ENCODE measurements at regions not wholly inside any gene's neighbourhood (a gene's known extent, or its start where the extent isn't known, plus 50 kb on each side); places are given as distances from the start of the nearest gene placed in this dataset.
"Not testable (repeated sequence)": the region's sequence is repeated elsewhere in the genome, so short reads cannot be mapped to it uniquely, and the experiment has no call there.

- Histone ChIP-seq H3K36me3 (no peaks in the 10 kb centered on the region), H3K4me1 (ENCODE audit: control insufficient read depth in 1 of 2, low read depth in 2 of 2) (no peaks in the 10 kb centered on the region), H3K9me3 (no peaks in the 10 kb centered on the region), H3K4me3 (no peak overlapping the region), H3K27me3 (replicated peaks; ENCODE audit: insufficient read depth) (no peaks in the 10 kb centered on the region), H3K27ac (no peak overlapping the region)
- ATAC-seq (ENCODE audit: insufficient number of reproducible peaks, low FRiP score, low read depth) (no peak), DNase-seq (ENCODE audit: low spot score) (no peak)
- TF ChIP-seq CTCF (IDR thresholded peaks at IDR 0.05): no peak
Measured at GRCh38 chr3:165918657-165918979, 81.4 kb upstream of the BCHE start.

GRCh38 chr3:165917938-165918656, 80.9 kb upstream of the BCHE start:
- H3K36me3 ChIP-seq; DNase-seq (ENCODE audit: low spot score); ATAC-seq (ENCODE audit: insufficient number of reproducible peaks, low FRiP score, low read depth); H3K27me3 ChIP-seq (replicated peaks; ENCODE audit: insufficient read depth); H3K4me1 ChIP-seq (ENCODE audit: control insufficient read depth in 1 of 2, low read depth in 2 of 2); H3K4me3 ChIP-seq; H3K9me3 ChIP-seq; H3K27ac ChIP-seq: not testable (repeated sequence)

- not testable (repeated sequence) for H3K27ac ChIP-seq; H3K4me3 ChIP-seq; H3K36me3 ChIP-seq; H3K27me3 ChIP-seq (replicated peaks; ENCODE audit: insufficient read depth); ATAC-seq (ENCODE audit: insufficient number of reproducible peaks, low FRiP score, low read depth); H3K4me1 ChIP-seq (ENCODE audit: control insufficient read depth in 1 of 2, low read depth in 2 of 2); DNase-seq (ENCODE audit: low spot score); H3K9me3 ChIP-seq
Measured at GRCh38 chr3:165915104-165915503, 77.9 kb upstream of the BCHE start.

GRCh38 chr3:165903885-165904630, 66.8 kb upstream of the BCHE start:
- DNase-seq (ENCODE audit: low spot score): no peak
- H3K9me3 ChIP-seq: no peaks in the 10 kb centered on the region
- no peaks in the 10 kb centered on the region for H3K36me3 ChIP-seq
- TF ChIP-seq CTCF (IDR thresholded peaks at IDR 0.05): no peak
- ATAC-seq (ENCODE audit: insufficient number of reproducible peaks, low FRiP score, low read depth): no peak
- no peak overlapping the region for H3K27ac ChIP-seq
- no peak overlapping the region for H3K4me3 ChIP-seq
- H3K4me1 ChIP-seq (ENCODE audit: control insufficient read depth in 1 of 2, low read depth in 2 of 2): no peaks in the 10 kb centered on the region
- no peaks in the 10 kb centered on the region for H3K27me3 ChIP-seq (replicated peaks; ENCODE audit: insufficient read depth)

- Histone ChIP-seq H3K36me3 (no peaks in the 10 kb centered on the region), H3K9me3 (no peaks in the 10 kb centered on the region), H3K4me3 (no peak overlapping the region), H3K27me3 (replicated peaks; ENCODE audit: insufficient read depth) (no peaks in the 10 kb centered on the region), H3K4me1 (ENCODE audit: control insufficient read depth in 1 of 2, low read depth in 2 of 2) (no peaks in the 10 kb centered on the region), H3K27ac (no peak overlapping the region)
- ATAC-seq (ENCODE audit: insufficient number of reproducible peaks, low FRiP score, low read depth) (no peak), DNase-seq (ENCODE audit: low spot score) (no peak)
- no peak for TF ChIP-seq CTCF (IDR thresholded peaks at IDR 0.05)
Measured at GRCh38 chr3:165899066-165899465, 61.8 kb upstream of the BCHE start.

GRCh38 chr3:165897137-165897536, 59.9 kb upstream of the BCHE start:
- H3K9me3 ChIP-seq: no peaks in the 10 kb centered on the region
- no peak for TF ChIP-seq CTCF (IDR thresholded peaks at IDR 0.05)
- ATAC-seq (ENCODE audit: insufficient number of reproducible peaks, low FRiP score, low read depth): no peak

More at GRCh38 chr3:165897137-165897536, 59.9 kb upstream of the BCHE start:
- DNase-seq (ENCODE audit: low spot score): no peak
- Histone ChIP-seq H3K4me3 (no peak overlapping the region), H3K4me1 (ENCODE audit: control insufficient read depth in 1 of 2, low read depth in 2 of 2) (no peaks in the 10 kb centered on the region), H3K27me3 (replicated peaks; ENCODE audit: insufficient read depth) (no peaks in the 10 kb centered on the region), H3K36me3 (no peaks in the 10 kb centered on the region), H3K27ac (no peak overlapping the region)
